IMR-90 (cell line): ENCODE measurements at regions not wholly inside any gene's neighbourhood (a gene's known extent, or its start where the extent isn't known, plus 50 kb on each side); places are given as distances from the start of the nearest gene placed in this dataset.

Experiments used
- BHLHE40 ChIP-seq: fragments of 150-350 bp; IDR thresholded peaks from 2 replicates; pipeline ENCODE4 v1.6.1; 2016; ENCODE audit warnings: mild to moderate bottlenecking, low read depth, low read length
- CHD1 ChIP-seq: IDR thresholded peaks from 2 replicates; pipeline ENCODE4 v1.6.1; 2012; ENCODE audit warnings: low read depth, low read length, improper control_type of control experiment
- CTCF ChIP-seq: conservative IDR thresholded peaks from 2 replicates; pipeline ENCODE4 v1.5.1; 2012; ENCODE audit warnings: mild to moderate bottlenecking, low read depth, low read length, improper control_type of control experiment
- ELK1 ChIP-seq: fragments of 150-350 bp; IDR thresholded peaks from 2 replicates; pipeline ENCODE4 v1.6.1; 2016; ENCODE audit warnings: low read depth, mild to moderate bottlenecking, low read length, moderate library complexity, borderline replicate concordance
- MAFK ChIP-seq: IDR thresholded peaks from 2 replicates; pipeline ENCODE4 v1.6.1; 2012; ENCODE audit warnings: low read depth, low read length, improper control_type of control experiment
- MAZ ChIP-seq: IDR thresholded peaks from 2 replicates; pipeline ENCODE4 v1.6.1; 2012; ENCODE audit warnings: low read depth, mild to moderate bottlenecking, low read length, improper control_type of control experiment, moderate library complexity, borderline replicate concordance
- MXI1 ChIP-seq: IDR thresholded peaks from 2 replicates; pipeline ENCODE4 v1.6.1; 2012; ENCODE audit warnings: low read depth, mild to moderate bottlenecking, low read length, moderate library complexity, borderline replicate concordance
- POLR2A ChIP-seq: IDR thresholded peaks from 2 replicates; pipeline ENCODE4 v1.6.1; 2012; ENCODE audit warnings: mild to moderate bottlenecking, low read depth, low read length
- RAD21 ChIP-seq: IDR thresholded peaks from 2 replicates; pipeline ENCODE4 v1.6.1; 2012; ENCODE audit warnings: low read length, improper control_type of control experiment
- SMC3 ChIP-seq: fragments of 150-350 bp; IDR thresholded peaks from 2 replicates; pipeline ENCODE4 v1.6.1; 2016; ENCODE audit warnings: low read depth, mild to moderate bottlenecking, antibody characterized with exemption, low read length, moderate library complexity
- USF2 ChIP-seq: fragments of 150-350 bp; IDR thresholded peaks from 2 replicates; pipeline ENCODE4 v1.6.1; 2017; ENCODE audit warnings: mild to moderate bottlenecking, antibody characterized with exemption, low read length, low read depth

DNA sequence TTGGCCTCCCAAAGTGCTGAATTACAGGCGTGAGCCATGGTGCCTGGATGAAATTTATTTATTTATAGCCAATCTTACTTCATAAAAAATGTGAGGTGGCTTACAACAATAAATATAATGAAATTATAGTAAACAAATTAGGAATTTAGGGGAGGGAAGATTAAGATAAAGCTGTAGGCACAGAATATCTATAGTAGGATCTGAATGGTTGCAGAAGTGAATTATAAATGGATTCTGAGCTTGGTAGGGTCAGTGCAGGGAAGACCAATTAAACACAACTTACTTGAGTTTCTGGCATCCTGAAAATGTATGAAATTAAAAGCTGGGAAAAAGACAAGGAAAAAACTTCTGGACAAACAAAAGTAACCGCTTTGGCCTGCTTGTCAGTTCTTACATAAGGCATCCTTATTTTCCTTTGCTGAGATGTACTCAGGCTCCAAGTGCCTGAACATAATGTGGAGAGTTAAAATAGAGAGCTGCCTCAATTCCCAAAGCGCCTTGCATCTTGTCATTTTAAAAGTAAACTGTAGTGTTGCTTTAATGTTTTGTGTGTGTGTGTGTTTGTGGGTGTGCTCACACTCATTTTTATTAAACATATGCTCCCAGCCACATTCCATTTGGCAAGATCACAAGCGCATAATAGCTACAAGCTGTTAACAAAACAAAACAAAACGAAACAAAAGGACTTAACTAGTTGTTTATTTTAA lies 247.3 kb downstream of the S1PR1 start:
- TF ChIP-seq CTCF: no peak
- no peak for TF ChIP-seq POLR2A
- TF ChIP-seq SMC3: no peak
- no peak for TF ChIP-seq BHLHE40
- no peak for TF ChIP-seq MXI1
- no peak for TF ChIP-seq ELK1
- TF ChIP-seq CHD1: no peak
- TF ChIP-seq MAZ: no peak
- TF ChIP-seq USF2: no peak
- TF ChIP-seq RAD21: no peak
- TF ChIP-seq MAFK: no peak
